Activated CD8-positive, alpha-beta memory T cell treated with anti-CD3 and anti-CD28 coated beads for 1 hour (primary cell): ENCODE measurements at regions not wholly inside any gene's neighbourhood (a gene's known extent, or its start where the extent isn't known, plus 50 kb on each side); places are given as distances from the start of the nearest gene placed in this dataset.

Source experiments
- DNase-seq, 2 donors: peaks; one replicate each; pipeline ENCODE4 v3.0.0-alpha.2; 2020; ENCODE audit warnings: low read depth in 1 of 2; ENCODE audit errors: extremely low read depth in 1 of 2

DNA sequence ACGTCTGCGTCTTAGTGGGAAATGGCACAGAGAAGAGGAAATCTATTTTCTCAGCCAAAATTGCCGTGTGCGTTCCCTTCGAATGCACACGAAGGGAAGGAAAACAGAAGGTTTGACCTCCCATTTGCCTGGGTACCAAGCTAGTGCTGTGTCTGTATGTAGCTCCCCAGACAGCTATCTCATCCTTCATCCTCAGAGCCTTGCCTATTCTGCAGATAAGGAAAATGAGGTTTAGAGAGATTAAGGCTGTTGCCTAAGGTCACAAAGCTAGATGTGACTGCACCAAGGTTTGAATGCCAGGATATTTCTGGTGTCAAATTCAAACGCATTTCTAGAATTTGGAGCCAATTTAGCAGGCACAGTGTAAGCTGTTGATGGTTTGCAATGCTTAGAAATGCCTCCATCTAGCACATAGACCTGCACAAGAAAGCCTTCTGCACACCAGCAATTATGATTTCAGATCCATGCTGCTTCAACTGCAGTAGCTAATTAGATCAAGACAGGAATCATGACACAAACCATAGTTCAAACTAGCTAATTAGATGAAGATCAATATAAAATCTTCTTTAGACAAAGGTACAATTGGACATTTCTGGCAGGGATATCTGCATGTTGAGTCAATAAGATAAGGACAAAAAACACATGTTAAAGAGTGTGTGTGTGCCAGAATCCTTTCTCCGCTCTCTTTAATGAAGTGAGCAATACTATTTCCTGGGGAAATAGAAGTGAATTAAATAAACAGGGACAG lies 115.1 kb downstream of the CMPK2 start:
- no peak for DNase-seq

DNA sequence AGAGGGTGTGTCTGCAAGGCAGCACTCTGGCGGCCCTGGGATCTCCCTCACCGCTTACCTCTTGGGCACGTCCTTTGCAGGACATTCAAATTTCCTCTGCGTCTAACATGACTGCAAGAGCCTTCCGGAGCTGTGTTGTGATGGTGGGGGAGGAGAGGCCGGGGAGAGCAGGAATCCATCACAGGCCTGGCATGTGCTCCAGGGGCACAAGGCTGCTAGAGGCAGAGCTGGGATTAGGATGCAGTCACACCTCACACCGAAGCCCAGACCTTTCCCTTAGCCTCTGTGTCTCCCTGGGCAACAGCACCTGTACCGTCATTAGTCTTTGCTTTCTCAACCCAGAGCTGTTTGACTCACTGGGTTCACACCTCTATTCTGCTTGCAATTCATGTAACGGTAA lies 111.3 kb downstream of the CMPK2 start:
- no peak for DNase-seq

DNA sequence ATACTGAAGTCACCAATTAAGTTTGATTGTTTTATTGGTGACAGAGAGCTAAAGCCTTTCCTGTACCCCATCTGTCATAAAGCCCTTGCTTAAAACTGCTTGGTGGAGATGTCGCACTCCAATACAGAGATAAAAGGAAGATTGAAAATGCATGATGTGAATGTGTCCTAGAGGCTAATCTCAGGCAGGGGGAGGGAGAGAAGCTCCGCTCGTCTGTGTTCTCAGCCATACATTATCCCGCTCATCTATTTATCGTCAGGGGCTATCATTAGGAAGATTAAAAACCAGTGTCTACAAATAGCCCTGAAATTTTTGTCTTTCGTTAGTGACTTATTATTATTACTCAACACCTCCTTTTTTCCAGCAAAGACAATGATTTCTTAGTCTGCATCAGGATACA lies 110.3 kb downstream of the CMPK2 start:
- DNase-seq = no peak

DNA sequence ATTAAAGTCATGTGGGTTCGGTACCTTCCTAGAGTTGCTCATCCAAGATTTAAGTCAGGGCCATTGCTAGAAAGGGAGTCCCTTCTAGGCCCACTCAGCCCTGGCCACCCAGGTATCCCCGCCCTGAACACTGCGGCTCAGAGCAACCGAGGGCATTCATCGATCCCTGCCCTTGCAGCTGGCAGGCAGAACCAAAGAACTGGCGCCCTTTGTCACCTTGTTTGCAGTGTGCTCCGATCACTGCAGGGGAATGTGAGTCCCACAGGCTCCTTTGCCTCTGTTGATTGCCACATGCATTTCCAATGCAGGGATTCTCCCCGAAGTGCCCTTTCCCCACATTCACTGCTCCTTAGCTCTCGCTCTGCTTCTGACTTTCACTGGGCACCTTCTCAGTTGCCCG lies 108.5 kb downstream of the CMPK2 start:
- no peak for DNase-seq

DNA sequence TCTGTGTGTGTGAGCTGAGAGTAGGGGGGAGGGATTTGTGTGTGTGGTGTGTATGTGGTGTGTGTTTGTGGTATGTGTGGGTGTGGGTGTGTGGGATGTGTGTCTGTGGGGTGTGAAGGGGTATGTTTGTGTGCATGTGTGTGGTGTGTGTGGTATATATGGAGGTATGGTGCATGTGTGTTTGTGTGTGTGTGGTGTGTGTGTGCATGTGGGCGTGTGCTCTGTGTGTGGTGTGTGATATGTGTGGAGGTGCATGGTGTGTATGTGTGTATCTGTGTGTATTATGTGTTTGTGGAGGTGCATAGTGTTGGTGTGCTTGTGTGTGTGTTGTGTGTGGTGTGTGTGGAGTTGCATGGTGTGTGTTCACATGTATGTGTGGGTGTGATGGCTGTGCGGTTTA lies 106.0 kb downstream of the CMPK2 start:
- DNase-seq = no peak

DNA sequence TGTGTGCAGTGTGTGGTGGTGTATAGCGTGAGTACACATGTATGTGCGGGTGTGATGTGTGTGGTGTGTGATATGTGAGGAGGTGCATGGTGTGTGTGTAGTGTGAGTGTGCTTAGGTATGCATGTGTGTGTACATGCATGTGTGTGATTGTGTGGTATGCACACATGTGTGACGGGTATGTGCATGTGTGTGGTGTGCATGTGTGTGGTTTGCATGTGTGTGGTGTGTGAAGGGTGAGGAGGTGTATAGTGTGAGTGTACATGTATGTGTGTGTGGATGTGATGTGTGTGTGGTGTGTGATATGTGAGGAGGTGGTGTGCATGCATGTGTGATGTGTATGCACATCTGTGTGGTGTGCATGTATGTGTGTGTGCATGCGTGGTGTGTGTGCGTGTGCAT lies 105.6 kb downstream of the CMPK2 start:
- DNase-seq = no peak

DNA sequence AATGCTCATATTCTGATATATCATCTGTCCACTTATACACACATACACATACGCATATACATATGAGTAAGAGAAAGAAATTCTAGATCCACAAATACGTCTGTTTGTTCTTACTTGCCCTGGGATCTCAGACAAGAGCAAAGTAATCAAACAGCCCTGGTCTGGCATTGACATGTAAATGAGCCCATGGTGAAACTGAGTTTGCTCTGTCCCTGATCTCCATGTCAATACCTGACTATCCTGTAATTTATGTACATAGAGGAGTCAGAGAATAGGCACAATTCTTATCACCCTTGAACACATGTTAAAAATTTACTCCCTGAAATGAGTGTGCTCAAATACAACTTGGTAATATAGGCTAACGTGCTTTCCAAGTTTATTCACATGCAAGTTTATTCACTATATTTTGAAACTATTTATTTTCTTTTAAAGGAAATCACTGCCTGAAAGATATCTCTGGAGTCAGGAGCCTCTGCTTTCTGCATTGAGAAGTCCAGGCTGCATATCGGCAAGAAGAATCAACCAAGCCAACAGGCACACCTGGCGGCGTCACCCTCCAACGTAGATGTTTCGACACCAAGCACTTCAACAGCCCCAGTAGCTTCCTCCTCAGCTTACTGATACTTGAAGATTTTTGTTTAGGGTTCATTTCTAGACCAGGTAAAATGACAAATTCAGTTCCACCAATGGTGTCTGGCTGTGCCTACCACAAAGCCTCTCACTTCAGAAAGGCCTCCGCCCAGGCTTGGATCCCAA lies 100.6 kb downstream of the CMPK2 start:
- no peak for DNase-seq

DNA sequence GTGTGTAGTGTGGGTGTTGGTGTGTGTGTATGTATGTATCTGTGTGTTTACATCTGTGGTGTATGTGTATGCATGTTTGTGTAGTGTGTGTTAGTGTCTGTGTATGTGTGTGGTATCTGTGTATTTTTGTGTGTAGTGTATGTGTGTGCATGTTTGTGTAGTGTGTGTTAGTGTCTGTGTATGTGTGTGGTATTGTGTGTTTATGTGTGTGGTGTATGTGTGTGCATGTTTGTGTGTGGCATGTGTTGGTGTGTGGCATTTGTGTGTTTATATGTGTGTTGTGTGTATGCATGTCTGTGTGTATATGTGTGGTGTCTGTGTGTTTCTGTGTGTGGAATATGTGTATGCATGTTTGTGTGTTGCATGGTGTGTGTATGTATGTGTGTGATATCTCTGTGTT lies 96.4 kb downstream of the CMPK2 start:
- no peak for DNase-seq

DNA sequence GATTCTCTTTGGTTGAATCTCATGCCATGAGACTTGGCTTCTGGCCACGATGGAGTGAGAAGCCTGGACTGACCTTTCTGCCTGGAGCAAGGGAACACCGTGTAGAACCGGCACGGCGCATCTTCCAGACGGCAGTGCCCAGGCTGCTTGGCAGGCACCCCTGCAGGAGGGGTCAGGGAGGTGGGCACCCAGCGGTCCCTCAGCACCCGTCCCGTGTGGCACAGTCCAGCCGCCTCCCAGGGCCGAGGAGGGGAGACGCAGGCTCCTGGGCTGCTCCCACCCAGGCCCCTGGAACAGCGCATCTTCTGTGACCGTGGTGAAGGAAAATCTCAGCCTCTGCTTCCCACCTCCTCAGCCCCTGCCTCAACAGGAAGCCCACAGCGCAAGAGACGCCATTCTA lies 95.7 kb downstream of the CMPK2 start:
- DNase-seq = no peak

DNA sequence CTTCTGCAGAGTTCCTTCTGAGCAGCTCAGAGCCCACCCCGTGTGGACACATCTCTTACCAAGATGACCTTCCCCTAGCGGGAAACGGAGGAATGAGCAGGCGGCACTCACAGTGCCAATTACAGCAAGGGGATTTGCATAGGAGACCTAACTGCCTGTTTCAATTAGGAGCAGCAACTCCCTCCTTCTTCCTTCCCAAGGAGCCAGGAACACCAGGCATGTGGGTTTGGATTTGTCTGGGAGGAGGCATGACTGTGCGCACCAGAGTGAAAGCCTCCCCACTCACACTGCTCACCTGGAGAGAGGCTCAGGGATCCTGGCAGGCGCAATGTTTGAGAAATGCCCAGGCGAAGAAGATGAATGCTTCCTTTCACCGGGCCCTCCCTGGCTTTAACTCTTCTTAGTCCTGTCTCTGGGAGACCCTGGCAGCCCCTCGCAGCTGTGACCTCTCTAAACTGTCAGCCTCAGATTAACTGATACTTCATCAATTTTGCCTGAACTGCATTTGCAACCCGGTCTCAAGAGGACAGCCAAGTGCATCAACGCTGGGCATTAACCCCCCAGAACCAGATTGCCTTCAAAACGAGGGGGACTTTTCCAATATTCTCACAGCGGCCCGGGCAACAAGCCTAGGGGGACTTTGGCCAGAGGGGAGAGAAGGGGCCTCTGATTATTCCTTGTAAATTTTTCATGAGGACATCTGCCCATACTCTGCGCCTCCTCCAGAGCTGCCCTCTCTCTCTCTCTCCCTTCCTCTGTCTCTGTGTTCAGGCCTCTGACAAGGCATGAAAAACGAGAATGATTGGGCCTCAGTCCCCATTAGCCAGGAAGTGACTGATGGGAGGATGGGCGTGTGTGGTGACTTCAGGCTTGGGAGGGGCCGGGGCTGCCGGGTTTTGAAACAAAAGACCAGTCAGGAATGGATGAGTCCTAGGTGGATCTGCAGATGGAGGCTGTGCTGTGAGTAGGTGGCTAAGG lies 93.8 kb downstream of the CMPK2 start:
- no peak for DNase-seq

DNA sequence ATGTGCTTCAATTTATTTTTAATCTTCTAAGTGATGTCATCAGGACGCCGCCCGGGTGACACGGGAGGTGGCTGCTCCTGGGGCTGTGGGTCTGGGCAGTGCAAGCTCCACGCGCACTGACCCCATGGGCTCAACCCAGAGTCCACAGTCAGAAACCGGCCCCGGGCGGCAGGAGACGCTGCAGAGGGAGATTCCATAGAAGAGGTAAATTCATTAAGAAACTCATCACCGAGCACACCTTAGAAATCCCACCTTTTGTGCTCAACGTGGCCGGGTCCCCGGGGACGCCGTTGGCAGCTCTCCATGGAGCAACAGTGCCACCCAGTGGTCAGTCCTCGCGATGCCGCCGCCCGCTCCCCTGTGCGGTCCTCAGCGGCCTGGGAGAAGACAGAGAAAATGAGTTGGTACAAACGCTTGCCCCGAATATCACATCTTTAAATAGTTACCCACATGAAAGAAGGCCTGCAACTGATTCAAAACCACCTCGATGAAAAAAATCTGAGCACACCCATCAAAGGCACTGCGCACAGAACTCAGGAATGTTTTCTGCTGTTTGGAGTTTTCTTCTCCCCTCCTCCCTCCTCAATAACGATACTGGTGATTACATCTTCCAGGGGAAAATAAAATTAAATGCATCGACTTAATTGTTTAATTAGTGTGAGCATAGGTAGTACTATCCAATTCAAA lies 92.6 kb downstream of the CMPK2 start:
- peak; percentile 33 to 57 for DNase-seq

DNA sequence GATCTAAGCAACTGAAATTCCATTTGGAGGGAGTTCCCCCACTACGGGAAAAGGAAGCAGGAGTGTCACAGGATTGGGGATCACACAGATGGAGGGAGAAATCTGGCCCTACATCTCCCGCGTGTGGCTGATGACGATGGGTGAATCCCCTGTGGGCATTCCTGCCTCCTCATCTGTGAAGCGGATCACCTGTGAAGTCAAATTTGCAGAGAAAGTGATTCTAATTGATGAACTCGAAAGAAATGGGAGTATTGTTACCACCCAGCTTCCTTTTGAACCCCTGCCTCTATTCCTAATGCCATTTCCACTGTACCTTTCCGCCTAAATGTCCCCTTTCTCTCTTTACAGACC lies 92.0 kb downstream of the CMPK2 start:
- no peak for DNase-seq

DNA sequence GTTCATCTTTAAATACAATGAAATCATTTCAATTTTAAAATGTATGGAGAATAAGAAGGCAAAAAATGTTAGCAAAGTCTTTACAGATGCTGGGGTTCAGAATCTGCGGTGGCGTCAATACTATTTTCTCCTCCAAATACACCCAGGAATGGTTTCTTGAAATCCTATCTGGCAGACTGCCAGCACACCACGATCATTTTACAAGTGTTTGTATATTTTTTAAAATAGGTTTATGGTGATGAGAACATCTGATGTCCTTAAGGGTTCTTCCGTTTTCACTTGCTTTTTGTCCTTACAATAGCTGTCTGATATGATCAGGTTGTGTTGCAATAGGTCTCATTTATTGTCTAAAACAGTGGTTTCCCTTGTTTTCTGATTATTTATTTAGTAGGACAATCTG lies 89.6 kb downstream of the CMPK2 start:
- no peak for DNase-seq

DNA sequence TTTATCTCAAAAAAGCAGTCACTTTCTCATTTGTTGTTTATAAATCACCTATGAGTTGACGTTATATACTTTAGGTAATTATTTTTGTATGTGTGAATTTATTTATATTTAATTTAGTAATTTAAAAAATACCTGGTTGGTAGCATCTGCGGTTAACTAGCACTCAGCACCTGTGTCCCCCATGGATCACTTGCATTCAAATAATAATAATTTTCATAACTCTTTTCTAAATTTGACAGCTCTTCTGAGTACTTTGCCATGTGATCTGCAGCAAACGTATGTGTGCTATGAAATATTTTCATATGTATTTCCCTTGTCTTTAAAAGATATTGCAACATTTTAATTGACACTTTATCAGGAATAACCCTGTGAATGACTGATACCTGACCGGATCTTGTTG lies 88.1 kb downstream of the CMPK2 start:
- DNase-seq = no peak

DNA sequence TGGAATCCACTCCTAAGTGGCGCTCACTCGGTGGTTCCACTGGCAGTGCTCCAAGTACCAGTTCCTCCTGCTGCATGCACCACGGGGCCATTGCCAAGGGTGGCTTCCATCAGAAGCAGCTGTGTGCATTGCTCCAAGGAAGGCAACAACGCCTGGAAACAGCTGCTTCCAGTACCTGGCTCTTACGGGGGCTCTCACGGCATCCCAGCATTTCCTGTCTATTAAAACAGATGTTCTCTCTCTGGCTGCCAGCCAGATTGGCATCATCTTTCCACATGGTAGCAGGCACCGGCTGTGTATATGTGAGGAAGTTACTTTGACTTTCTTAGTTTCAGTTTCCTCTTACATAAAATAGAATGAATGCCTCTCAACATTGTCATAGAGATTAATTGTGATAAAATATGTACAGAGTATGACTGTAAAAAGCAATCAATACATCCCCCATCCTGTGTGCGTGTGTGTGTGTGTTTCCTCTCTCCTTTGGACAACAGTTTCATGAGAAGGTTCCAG lies 84.9 kb downstream of the CMPK2 start:
- DNase-seq = no peak

DNA sequence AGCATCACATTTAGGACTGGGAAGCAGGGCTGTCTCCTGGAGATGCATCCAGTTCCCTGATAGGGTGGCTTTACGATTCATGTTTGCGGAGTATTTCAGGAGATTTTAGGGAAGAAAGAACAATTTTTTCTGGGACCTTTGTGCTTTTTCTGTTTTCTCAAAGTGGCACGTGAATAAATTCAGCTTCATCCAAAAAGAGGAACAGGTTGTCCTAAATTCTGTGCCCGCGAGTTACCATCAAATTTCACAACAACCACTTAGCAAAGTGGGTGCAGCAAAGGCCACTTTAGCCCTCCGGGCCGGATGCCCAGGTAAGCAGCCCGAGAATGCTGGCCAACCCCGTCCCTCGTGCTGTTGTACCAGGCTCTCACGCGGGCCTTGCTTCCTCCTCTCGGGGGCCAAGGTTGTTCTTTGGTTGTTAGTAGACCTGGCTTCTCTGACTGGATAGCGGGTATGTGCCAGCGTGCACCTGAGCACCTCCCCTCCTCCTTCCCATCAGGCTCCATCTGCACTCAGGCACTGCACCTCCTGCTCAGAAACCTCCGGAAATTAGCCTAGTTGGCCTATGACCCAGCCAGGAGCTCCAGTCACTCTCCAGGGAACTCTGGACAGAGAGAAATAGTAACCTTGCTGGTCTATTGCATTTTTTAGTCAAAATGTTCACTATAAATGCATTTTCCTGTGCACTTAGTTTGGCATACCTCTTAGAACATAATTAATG lies 83.0 kb downstream of the CMPK2 start:
- DNase-seq = no peak

DNA sequence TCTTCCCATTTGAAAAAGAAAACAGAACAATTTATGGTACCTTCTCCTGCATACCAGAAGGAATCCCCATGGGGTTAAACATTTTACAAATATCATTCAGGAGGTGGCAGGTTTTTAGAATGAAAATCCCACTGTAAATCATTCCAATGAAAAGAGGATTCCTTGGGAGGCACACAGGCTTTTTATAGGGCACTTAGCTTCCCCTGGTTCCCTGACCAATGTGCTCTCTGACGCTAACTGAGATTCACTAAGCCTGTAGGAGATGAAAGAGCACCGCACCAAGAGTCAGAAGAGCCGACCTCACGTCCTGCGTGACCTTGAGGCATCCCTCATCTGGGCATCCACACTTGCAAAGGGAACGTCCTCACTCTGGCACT lies 82.5 kb downstream of the CMPK2 start:
- DNase-seq = no peak

DNA sequence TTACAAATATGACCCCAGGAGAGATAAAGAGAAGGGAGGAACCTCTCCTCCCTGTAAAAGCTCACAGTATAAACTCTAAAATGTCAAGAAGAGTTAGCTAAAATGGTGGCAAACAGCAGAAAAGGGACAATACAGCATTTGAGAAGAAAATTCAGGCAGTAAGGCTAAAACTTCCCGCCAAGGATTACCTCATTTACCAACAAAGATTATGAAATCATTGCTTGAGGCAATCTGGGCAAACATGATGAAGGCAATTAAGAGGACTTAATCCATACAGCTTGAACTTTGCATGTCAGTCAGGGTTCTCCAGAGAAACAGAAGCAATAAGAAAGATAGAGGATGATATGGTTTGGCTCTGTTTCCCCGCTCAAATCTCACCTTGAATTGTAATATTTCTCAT lies 81.4 kb downstream of the CMPK2 start:
- DNase-seq = no peak

DNA sequence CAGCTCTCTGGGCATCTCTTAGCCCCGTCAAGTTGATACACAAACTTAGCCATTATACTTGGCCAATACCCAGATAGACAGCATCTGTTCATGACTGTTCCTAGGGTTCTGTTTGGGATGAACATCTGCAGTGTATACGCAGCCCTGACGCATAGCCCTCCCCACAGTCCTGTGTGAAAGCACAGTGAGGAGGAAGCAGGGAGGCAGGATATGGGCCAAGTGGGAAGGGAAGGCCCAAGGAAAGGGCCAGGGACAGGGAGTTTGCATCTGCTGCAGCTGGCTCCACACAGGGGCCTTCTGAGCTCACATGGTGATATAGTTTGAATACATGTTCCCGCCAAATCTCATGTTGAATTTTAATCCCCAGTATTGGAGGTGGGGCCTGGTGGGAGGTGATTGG lies 80.2 kb downstream of the CMPK2 start:
- DNase-seq = no peak

DNA sequence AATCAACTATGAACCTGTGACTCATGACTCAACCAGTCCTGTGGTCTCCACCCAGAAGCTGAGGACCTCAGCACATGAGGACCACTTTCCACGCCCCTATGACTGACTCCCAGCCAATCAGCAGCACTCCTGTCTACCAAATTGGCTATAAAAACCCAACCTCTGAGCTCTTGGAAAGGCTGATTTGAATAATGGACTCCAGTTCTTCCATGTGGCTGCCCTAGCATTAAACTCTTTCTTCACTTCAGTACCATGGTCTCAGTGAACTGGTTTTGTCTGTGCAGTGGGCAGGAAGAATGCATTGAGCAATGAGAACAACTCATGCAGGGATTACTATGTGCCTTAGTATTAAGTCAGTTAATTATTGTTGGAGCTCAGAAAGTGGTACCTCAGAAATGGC lies 78.3 kb downstream of the CMPK2 start:
- no peak for DNase-seq
